C4-2B (cell line): ENCODE measurements at regions not wholly inside any gene's neighbourhood (a gene's known extent, or its start where the extent isn't known, plus 50 kb on each side); places are given as distances from the start of the nearest gene placed in this dataset.

Experiments
- H3K27ac ChIP-seq: fragments of 450-650 bp; 2 replicates; pipeline ENCODE4 v1.5.1; 2017
- ZFX ChIP-seq: fragments of 450-650 bp; IDR thresholded peaks from 2 replicates; pipeline ENCODE4 v1.6.1; 2017
- TF ChIP-seq, protein P1 (sequence below): fragments of 450-650 bp; conservative IDR thresholded peaks from 2 replicates; pipeline ENCODE4 v1.5.1; 2017; ENCODE audit warnings: mild to moderate bottlenecking

DNA sequence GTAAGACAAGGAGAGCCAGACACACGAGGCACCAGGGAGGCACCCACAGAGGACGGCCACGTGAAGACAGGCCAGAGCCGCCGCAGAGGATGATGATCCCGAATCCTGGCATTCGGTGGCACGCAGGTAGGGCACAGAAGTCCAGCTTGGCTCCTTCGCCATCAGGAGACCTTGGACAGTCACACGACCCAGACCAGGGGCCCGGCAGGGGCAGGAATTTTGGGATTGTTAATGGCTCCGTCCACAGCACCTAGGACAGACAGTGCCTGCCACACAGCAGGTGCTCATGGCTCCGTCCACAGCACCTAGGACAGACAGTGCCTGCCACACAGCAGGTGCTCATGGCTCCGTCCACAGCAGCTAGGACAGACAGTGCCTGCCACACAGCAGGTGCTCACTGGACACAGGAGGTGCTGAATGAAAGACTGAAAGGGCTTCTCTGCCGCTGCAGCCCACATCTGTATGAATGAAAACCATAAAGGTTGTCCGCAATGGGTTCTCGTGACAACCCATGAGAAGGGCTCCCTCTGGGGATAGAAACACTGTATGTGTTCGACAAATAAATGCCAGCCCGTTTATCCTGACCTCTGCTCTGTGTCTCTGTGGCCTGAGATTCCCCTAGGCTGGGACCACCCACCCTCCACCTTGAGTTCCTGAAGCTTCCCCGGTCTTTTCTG is 341.6 kb downstream of the CTTN start:
- H3K27ac ChIP-seq: no peak overlapping the region
- TF ChIP-seq ZFX: no peak
- TF ChIP-seq, protein P1, sequence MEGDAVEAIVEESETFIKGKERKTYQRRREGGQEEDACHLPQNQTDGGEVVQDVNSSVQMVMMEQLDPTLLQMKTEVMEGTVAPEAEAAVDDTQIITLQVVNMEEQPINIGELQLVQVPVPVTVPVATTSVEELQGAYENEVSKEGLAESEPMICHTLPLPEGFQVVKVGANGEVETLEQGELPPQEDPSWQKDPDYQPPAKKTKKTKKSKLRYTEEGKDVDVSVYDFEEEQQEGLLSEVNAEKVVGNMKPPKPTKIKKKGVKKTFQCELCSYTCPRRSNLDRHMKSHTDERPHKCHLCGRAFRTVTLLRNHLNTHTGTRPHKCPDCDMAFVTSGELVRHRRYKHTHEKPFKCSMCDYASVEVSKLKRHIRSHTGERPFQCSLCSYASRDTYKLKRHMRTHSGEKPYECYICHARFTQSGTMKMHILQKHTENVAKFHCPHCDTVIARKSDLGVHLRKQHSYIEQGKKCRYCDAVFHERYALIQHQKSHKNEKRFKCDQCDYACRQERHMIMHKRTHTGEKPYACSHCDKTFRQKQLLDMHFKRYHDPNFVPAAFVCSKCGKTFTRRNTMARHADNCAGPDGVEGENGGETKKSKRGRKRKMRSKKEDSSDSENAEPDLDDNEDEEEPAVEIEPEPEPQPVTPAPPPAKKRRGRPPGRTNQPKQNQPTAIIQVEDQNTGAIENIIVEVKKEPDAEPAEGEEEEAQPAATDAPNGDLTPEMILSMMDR: no peak

DNA sequence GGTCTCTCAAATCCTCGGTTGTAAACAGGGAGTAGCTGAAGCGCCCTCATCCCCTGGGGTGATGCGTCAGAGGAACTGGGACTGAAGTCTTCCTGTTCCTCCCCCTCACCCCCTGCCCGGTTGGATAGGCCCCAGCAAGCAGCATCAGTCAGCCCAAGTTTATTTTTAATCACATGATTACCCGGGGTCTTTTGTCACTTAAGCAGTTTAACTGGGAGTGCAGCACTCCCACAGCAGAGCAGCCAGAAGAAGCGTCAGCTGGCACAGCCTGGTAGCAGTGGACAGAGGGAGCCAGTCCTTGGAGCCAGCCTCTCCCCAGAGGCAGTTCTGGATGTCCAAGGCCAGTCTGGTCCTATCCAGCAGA is 342.1 kb downstream of the CTTN start:
- no peak overlapping the region for H3K27ac ChIP-seq
- TF ChIP-seq ZFX: no peak
- TF ChIP-seq, protein P1: no peak

DNA sequence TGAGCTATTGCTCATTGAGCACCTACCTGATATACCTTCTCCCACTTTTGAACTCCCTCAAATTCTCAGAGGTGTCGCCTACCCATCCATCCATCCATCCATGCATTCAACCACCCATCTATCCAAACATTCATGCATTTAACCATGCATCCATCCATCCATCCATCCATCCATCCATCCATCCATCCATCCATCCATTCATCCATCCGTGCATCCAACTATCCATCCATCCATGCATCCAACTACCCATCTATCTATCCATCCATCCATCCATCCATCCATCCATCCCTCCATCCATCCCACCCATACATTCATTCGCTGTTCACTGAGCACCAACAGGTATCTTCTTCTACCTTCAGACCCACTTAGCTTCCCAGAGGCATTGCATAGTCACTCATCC is 342.8 kb downstream of the CTTN start:
- no peak for TF ChIP-seq ZFX
- TF ChIP-seq, protein P1: no peak
- no peak overlapping the region for H3K27ac ChIP-seq

DNA sequence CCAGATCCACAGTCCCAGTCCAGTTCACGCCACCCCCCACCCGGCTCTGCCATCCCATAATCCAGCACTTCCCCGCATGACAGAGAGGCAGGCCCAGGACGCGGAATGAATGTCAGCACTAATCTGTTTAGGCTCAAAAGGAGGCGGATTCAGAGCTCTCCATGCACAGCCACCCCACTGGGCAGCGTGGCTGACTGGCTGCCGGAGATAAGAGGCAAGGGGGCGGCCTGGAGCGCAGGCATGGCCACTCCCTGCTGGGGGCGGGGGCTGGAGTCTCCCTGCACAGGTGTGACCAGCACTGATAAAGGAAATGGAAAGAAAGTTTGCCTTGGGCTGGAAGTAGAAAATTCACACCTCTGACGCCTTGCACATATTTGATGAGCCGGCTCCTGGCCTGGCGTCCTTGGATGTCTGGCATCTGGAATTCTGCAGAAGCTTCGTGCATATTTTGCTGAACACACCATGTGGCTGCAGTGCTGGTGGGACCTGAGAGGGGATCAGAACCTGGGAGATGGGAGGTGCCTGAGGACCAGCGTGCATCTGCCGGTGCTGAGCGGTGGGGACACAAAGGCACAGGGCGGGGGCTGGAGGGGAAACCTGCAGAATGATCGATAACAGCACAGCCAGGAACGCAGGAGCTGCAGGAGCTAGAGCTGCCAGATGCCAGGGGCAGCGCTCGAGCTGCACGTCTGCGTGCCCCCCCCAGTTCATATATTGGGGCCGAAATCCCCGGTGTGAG is 344.4 kb downstream of the CTTN start:
- no peak overlapping the region for H3K27ac ChIP-seq

DNA sequence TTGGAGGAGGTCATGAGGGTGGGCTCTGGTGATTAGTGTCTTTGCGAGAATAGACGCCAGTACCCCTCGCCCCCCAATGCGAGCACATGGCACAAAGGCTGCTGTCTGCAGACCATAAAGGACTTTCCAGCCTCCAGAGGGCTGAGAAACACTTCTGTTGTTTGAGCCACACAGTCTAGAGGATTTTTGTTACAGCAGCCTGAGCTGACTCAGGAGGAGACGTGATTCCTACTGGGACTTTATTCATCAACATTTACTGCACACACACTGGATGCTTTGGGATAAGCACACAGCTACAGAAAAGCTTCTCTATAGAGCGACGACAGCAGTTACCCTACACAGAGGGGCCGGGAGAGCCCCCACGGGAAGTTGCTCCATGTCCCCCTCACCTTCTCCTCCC is 345.0 kb downstream of the CTTN start:
- no peak overlapping the region for H3K27ac ChIP-seq
- no peak for TF ChIP-seq ZFX
- TF ChIP-seq, protein P1: no peak

More for the DNA sequence above, 344.4 kb downstream of the CTTN start:
- TF ChIP-seq ZFX: no peak
- TF ChIP-seq, protein P1: no peak

DNA sequence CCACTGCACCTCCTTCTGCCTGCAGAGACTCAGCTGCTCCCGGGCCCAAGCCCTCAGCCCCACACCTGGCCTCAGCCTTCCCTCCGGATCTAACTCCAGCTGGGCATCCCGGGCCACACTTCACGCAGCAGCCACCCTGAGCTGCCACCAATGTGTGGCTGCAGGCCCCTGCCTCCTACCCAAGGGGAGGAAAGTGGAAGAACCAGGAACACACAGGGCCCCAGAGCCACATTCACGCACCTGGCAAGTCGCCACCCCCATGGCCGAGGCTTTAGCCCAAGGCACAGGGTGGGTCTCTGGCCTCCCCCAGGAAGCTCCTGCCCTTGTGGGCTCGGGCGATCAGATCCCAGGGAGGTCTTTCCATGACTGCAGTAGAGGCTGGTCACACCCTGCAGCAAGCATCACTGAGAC is 345.6 kb downstream of the CTTN start:
- TF ChIP-seq ZFX: no peak
- TF ChIP-seq, protein P1: no peak
- no peak overlapping the region for H3K27ac ChIP-seq

DNA sequence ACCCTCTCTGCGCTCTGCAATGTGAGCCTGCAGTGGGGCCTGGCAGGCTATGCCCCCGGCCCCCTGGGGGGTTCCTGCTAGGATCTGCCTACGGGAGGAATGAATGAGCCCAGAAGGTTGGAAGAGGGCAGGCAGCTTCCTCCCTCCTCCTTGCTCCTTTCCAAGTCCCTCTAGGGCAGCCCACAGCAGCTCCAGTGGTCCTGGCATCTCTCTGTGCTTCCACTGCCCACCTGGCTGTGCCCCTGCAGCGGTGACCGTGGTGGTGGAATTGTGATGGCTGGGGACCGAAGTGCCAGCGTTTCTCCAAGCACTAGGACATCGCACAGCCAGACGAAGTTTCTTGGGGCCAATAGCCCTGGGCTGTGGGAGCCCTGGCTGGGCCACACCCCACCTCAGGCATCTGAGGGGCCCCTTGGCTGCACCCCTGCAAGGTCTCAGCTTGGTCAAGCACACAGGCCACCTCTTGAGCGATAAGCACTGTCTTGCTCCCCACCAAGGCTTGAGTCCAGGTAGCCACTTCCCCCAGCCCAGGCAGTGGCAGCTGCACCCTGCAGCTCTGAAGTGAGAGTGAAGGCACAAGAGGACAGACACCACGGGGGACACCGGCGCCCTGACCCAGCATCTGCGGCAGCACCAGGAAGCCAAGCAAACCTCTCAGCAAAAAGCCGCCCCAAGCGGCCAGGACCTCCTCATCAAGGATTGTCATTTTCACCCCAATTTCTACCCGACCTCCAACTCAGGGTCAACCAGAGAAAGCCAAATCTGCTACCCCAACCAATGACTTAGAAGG is 346.3 kb downstream of the CTTN start:
- TF ChIP-seq, protein P1: no peak
- TF ChIP-seq ZFX: no peak
- no peak overlapping the region for H3K27ac ChIP-seq
